NB4 (cell line): ENCODE measurements at regions not wholly inside any gene's neighbourhood (a gene's known extent, or its start where the extent isn't known, plus 50 kb on each side); places are given as distances from the start of the nearest gene placed in this dataset.
"Not testable (repeated sequence)": the region's sequence is repeated elsewhere in the genome, so short reads cannot be mapped to it uniquely, and the experiment has no call there.

Experiments used
- DNase-seq: peaks from one replicate; pipeline ENCODE4 v3.0.0; 2010; ENCODE audit warnings: low read depth
- H3K4me3 ChIP-seq: one replicate; pipeline ENCODE4 v1.5.1; 2011; ENCODE audit warnings: mild to moderate bottlenecking, low read depth, low read length, moderate library complexity
- MYC ChIP-seq: IDR thresholded peaks from 2 replicates; pipeline ENCODE4 v1.6.1; 2011; ENCODE audit warnings: low read depth, low read length
- POLR2A ChIP-seq: IDR thresholded peaks from 2 replicates; pipeline ENCODE4 v1.6.1; 2011; ENCODE audit warnings: mild to moderate bottlenecking; ENCODE audit not compliant: insufficient read length; ENCODE audit errors: extremely low read depth
- TF ChIP-seq, protein P1 (sequence below): IDR thresholded peaks from one replicate; pipeline ENCODE4 v1.5.1; 2012; ENCODE audit warnings: low read depth, low read length
- TF ChIP-seq, protein P2 (sequence below): IDR thresholded peaks from 2 replicates; pipeline ENCODE4 v1.6.1; 2011; ENCODE audit warnings: low read depth, low read length

DNA sequence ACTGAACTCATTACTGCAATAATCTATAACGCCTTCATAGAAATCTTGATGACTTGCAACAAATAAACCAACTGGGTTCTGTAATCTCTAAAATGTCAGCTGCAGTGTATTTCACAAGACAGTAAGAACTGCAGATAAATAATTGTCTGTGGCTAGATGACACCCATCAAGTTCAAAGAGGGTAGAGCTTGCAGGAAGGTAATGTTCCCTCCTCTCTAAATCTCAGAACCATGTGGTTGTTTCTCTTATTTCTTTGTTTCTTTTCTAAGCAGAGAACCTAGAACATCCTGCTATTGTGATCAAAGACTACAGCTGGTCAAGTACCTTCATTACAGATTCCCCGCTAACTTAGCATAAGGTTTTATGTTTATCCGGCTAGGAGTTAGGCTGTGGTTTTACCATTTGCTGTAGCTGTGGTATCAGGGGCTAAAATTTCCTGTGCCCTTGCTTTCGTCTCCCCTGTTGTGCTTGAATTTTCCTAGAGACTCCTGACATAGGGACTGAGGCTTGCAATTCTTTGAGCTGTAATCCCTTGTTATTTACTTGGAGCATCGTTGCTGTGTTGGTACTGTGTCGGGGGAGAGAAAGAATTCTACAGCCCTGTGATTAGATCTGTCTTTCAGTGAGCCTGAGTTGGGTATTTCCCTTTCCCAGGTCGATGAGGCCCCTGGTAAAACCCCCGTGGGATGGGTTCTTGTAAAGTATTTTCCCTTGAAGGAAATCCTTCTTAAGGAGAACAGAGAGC, 253.1 kb upstream of the BTG1 start:
- H3K4me3 ChIP-seq, result no peak overlapping the region
- no peak for DNase-seq
- no peak for TF ChIP-seq MYC
- no peak for TF ChIP-seq POLR2A
- TF ChIP-seq, protein P1, sequence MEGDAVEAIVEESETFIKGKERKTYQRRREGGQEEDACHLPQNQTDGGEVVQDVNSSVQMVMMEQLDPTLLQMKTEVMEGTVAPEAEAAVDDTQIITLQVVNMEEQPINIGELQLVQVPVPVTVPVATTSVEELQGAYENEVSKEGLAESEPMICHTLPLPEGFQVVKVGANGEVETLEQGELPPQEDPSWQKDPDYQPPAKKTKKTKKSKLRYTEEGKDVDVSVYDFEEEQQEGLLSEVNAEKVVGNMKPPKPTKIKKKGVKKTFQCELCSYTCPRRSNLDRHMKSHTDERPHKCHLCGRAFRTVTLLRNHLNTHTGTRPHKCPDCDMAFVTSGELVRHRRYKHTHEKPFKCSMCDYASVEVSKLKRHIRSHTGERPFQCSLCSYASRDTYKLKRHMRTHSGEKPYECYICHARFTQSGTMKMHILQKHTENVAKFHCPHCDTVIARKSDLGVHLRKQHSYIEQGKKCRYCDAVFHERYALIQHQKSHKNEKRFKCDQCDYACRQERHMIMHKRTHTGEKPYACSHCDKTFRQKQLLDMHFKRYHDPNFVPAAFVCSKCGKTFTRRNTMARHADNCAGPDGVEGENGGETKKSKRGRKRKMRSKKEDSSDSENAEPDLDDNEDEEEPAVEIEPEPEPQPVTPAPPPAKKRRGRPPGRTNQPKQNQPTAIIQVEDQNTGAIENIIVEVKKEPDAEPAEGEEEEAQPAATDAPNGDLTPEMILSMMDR, result no peak
- TF ChIP-seq, protein P2, sequence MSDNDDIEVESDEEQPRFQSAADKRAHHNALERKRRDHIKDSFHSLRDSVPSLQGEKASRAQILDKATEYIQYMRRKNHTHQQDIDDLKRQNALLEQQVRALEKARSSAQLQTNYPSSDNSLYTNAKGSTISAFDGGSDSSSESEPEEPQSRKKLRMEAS, result no peak

DNA sequence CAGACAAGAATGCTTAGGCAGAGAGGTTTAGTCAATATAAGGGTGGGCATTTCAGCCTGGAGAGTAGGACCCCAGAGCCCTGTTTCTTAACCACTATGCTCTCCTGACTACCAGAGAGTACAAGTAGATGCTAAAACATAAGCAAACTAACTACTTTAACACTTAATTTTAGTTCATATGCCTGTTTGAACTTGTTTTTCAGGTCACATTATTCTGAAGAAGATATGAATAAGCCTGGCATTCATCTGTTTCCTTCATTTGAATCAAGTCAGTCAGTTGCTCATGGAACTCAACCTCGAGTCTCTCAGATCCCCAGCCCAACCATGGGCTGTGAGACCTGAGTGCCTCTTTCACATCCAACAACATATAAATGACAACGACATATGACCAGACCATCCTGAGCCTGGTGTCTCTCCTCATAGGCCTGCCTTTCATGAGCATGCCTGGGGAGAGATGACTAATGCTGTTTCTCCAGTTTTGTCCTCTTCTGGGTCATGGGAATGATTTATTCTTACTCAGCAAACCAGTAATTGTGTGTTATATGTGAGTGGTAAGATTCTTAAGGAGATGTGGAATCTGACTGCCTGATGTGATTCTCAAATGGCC, 251.1 kb upstream of the BTG1 start:
- H3K4me3 ChIP-seq, result no peak overlapping the region
- no peak for TF ChIP-seq MYC
- TF ChIP-seq, protein P2, result no peak
- TF ChIP-seq POLR2A, result no peak
- TF ChIP-seq, protein P1, result no peak
- DNase-seq, result no peak

DNA sequence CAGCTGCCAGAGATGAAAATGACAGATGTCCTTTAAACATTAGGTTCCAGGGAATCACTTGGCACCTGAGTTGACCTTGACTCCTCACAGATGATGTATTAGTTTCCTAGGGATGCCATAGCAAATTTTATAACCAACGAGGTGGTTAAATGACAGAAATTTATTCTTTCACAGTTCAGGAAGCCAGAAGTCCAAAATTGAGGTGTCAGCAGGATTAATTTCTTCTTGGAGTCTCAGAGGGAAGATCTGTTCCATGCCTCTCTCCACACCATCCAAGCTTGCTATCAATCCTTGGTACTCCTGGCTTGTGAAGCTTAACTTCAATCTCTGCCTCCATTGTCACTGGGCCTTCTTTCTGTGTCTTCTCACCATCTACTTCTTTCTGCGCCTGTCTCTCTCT, 249.7 kb upstream of the BTG1 start:
- DNase-seq, result no peak
- TF ChIP-seq, protein P1, result no peak
- TF ChIP-seq POLR2A (no peak), MYC (no peak)
- TF ChIP-seq, protein P2, result no peak
- no peak overlapping the region for H3K4me3 ChIP-seq

DNA sequence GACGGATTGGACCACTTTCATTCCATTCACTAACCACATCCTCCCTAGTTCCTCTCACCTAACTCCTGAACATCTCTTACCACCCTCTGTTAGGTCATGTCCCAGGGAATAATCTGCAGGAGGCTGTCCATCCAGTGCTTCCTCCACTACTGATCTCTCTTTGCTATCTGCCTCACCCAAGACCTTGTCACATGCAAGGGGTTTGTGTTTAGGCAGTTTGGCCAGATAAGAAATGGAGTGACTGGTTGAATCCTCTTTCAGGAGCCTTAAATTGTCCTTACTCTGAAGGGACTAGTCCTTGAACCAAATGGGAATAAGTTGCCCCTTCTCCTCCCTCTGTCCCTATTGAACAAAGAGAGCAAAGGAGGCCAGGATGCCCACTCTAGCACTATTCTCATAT, 249.2 kb upstream of the BTG1 start:
- no peak overlapping the region for H3K4me3 ChIP-seq
- DNase-seq, result no peak
- TF ChIP-seq, protein P2, result no peak

DNA sequence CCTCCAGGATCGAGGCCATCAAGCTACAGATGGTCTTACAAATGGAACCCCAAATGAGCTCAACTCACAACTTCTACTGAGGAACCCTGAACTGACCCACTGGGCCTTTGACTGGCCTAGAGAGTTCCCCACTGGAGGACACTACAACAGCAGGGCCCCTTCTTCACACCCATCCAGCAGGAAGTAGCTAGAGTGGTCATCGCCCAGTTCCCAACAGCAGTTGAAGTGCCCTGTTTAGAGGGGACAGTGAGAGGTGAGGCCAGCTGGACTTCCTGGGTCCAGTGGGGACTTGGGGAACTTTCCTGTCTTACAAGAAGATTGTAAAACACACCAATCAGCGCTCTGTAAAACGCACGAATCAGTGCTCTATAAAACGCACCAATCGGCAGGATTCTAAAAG, 247.9 kb upstream of the BTG1 start:
- TF ChIP-seq POLR2A (no peak), MYC (no peak)
- TF ChIP-seq, protein P1, result no peak
- TF ChIP-seq, protein P2, result no peak
- DNase-seq, result no peak
- no peak overlapping the region for H3K4me3 ChIP-seq

DNA sequence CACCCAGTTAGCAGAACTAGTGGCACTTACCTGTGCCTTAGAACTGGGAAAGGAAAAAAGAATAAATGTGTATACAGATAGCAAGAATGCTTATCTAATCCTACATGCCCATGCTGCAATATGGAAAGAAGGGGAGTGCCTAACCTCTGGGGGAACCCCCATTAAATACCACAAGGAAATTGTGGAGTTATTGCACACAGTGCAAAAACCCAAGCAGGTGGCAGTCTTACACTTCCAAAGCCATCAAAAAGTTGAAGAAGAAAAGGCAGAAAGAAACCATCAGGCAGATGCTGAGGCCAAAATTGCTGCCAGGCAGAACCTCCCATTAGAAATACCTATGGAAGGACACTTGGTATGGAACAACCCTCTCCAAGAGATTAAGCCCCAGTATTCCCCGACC, 246.1 kb upstream of the BTG1 start:
- DNase-seq, H3K4me3 ChIP-seq: not testable (repeated sequence)
